ENCODE measurements at regions not wholly inside any gene's neighbourhood (a gene's known extent, or its start where the extent isn't known, plus 50 kb on each side); places are given as distances from the start of the nearest gene placed in this dataset.

DNA sequence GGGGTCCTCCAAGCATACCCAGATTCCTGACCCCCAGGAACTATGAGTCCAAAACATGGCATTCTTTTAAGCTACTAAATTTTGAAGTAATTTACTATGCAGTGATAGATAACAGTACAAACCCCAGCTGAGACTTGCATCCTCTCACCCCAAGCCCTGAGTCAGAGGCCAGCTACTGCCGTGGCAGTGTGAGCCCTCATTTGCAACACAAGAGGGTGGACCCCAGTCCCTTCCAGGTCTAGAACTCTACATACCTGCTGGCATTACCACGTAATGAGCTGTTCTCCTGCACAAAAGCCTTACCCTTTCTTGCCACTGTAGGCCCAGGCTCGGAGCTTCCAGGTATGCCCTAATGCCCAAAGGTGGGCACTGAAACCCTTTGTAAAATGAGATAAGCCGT is 108.6 kb upstream of the ERCC6L2 start:
- no peak overlapping the region for H3K27ac ChIP-seq
- TF ChIP-seq, protein P1, sequence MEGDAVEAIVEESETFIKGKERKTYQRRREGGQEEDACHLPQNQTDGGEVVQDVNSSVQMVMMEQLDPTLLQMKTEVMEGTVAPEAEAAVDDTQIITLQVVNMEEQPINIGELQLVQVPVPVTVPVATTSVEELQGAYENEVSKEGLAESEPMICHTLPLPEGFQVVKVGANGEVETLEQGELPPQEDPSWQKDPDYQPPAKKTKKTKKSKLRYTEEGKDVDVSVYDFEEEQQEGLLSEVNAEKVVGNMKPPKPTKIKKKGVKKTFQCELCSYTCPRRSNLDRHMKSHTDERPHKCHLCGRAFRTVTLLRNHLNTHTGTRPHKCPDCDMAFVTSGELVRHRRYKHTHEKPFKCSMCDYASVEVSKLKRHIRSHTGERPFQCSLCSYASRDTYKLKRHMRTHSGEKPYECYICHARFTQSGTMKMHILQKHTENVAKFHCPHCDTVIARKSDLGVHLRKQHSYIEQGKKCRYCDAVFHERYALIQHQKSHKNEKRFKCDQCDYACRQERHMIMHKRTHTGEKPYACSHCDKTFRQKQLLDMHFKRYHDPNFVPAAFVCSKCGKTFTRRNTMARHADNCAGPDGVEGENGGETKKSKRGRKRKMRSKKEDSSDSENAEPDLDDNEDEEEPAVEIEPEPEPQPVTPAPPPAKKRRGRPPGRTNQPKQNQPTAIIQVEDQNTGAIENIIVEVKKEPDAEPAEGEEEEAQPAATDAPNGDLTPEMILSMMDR (IDR thresholded peaks at IDR 0.05), result no peak
- no peak overlapping the region for H3K4me3 ChIP-seq (ENCODE audit: low read depth in 1 of 2, low read length in 1 of 2)
- H3K9me3 ChIP-seq, result no peaks in the 10 kb centered on the region
- peaks cover 29% of the 10 kb centered on the region for H3K27me3 ChIP-seq
- H3K4me1 ChIP-seq (ENCODE audit: control insufficient read depth in 1 of 2, insufficient read depth in 1 of 2, low read depth in 1 of 2, low read length in 1 of 2), result no peaks in the 10 kb centered on the region
- H3K36me3 ChIP-seq, result no peaks in the 10 kb centered on the region

DNA sequence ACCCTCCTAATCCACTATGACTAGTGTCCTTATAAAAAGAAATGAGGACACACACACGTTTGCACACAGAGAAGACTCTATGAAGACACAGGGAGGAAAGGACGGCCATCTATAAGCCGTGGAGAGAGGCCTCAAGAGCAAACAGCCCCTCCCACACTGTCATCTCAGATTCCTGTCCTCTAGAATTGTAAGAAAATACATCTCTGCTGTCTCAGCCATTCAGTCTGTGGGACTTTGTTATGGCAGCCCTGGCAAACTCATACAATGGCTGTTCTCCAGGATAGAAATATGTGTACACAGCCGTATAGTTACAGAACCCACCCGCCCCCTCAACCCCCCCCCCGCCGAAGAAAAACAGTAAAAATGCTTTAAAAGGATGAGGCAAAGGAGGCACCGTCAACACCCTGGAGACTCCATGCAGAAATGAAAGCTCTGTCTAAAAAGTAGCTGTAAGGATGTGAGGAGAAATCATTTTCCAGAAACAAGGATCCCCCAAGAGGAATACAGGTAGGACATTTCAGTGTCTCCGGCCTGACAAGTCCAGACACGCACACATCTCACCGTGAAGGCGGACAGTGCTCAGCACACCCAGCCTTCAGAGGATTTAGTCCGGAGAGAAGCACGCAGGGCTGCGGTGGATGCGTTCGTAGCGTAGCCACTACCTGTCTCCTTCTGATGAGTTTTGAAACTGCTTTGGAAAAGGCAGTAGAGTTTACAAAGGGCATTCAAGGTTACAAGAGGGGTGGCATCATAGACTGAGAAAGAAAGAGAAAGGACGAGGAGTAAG is 110.8 kb upstream of the ERCC6L2 start:
- no peak overlapping the region for H3K27ac ChIP-seq

GRCh38 chr9:95763983-95764382 is 111.5 kb upstream of the ERCC6L2 start:
- no peaks in the 10 kb centered on the region for H3K4me1 ChIP-seq (ENCODE audit: control insufficient read depth in 1 of 2, insufficient read depth in 1 of 2, low read depth in 1 of 2, low read length in 1 of 2)
- H3K27ac ChIP-seq, result no peak overlapping the region
- TF ChIP-seq, protein P1 (IDR thresholded peaks at IDR 0.05), result no peak
- no peak overlapping the region for H3K4me3 ChIP-seq (ENCODE audit: low read depth in 1 of 2, low read length in 1 of 2)
- H3K27me3 ChIP-seq, result peaks cover 4% of the 10 kb centered on the region
- H3K9me3 ChIP-seq, result no peaks in the 10 kb centered on the region
- no peaks in the 10 kb centered on the region for H3K36me3 ChIP-seq

More for the DNA sequence above, 110.8 kb upstream of the ERCC6L2 start:
- Histone ChIP-seq H3K36me3 (no peaks in the 10 kb centered on the region), H3K4me3 (ENCODE audit: low read depth in 1 of 2, low read length in 1 of 2) (no peak overlapping the region), H3K4me1 (ENCODE audit: control insufficient read depth in 1 of 2, insufficient read depth in 1 of 2, low read depth in 1 of 2, low read length in 1 of 2) (no peaks in the 10 kb centered on the region), H3K27me3 (peaks cover 7% of the 10 kb centered on the region), H3K9me3 (no peaks in the 10 kb centered on the region)
- TF ChIP-seq, protein P1 (IDR thresholded peaks at IDR 0.05), result no peak

DNA sequence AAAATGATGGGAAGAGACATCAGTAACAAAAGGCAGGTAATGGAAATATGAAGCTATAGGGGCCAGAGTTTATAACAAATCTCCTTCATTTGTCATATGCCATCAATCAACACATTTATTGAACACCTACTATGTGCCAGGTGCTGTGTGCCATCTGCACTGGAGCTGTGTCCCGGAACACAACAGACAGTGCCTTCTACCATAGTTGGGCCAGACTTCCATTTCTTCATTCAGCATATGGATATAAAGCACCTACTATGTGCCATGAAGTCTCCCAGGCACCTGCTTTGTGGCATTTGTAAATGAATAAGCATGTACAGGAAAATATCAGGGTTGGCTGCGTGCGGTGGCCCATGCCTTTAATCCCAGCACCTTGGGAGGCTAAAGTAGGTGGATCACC is 112.5 kb upstream of the ERCC6L2 start:
- no peaks in the 10 kb centered on the region for H3K9me3 ChIP-seq
- H3K27me3 ChIP-seq, result peaks cover 4% of the 10 kb centered on the region
- H3K4me1 ChIP-seq (ENCODE audit: control insufficient read depth in 1 of 2, insufficient read depth in 1 of 2, low read depth in 1 of 2, low read length in 1 of 2), result no peaks in the 10 kb centered on the region
- no peaks in the 10 kb centered on the region for H3K36me3 ChIP-seq
- H3K4me3 ChIP-seq (ENCODE audit: low read depth in 1 of 2, low read length in 1 of 2), result no peak overlapping the region
- TF ChIP-seq, protein P1 (IDR thresholded peaks at IDR 0.05), result no peak
- no peak overlapping the region for H3K27ac ChIP-seq

- Histone ChIP-seq H3K27ac (no peak overlapping the region), H3K27me3 (peaks cover 6% of the 10 kb centered on the region), H3K4me3 (ENCODE audit: low read depth in 1 of 2, low read length in 1 of 2) (no peak overlapping the region), H3K4me1 (ENCODE audit: control insufficient read depth in 1 of 2, insufficient read depth in 1 of 2, low read depth in 1 of 2, low read length in 1 of 2) (no peaks in the 10 kb centered on the region), H3K36me3 (no peaks in the 10 kb centered on the region), H3K9me3 (no peaks in the 10 kb centered on the region)
- TF ChIP-seq, protein P1 (IDR thresholded peaks at IDR 0.05), result no peak
Observed at GRCh38 chr9:95762322-95762721, 113.2 kb upstream of the ERCC6L2 start.
